ENCODE measurements at regions not wholly inside any gene's neighbourhood (a gene's known extent, or its start where the extent isn't known, plus 50 kb on each side); places are given as distances from the start of the nearest gene placed in this dataset.

DNA sequence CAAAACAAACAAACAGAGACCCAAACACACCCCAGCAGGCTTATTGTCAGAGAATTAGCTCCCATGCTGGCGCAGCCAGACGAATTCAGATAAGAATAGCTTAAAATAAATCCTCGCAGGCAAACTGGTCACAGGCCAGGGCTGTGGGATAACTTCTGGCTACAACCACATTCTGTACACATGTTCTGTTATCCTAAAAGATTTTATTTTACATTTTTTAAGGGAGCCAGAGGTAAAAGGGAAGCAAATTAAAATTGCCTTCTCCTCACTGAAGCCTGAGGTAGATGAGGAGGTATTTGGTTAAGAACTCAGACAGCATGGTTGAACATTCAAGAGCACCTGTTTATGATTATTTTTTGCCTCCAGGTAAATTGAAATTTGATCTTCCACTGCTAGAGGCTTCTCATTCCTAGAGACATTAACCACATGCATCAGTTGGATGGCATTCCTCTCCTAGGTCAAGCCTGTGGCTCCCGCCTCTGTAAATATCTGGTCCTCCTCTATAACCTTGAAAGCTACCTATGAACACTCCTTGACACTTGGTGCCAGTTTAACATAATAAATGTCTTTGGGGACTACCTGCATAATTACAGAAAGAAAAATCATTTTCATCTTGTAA is 190.3 kb downstream of the SATB1 start:
- no peaks in the 10 kb centered on the region for H3K36me3 ChIP-seq (ENCODE audit: insufficient read depth in 1 of 2, low read depth in 1 of 2)
- WGBS, 3 donors = 54 to 61% (median 56%) methylated on average over 4 of the region's 4 CpGs
- no peaks in the 10 kb centered on the region for H3K9me3 ChIP-seq
- TF ChIP-seq, protein P1, sequence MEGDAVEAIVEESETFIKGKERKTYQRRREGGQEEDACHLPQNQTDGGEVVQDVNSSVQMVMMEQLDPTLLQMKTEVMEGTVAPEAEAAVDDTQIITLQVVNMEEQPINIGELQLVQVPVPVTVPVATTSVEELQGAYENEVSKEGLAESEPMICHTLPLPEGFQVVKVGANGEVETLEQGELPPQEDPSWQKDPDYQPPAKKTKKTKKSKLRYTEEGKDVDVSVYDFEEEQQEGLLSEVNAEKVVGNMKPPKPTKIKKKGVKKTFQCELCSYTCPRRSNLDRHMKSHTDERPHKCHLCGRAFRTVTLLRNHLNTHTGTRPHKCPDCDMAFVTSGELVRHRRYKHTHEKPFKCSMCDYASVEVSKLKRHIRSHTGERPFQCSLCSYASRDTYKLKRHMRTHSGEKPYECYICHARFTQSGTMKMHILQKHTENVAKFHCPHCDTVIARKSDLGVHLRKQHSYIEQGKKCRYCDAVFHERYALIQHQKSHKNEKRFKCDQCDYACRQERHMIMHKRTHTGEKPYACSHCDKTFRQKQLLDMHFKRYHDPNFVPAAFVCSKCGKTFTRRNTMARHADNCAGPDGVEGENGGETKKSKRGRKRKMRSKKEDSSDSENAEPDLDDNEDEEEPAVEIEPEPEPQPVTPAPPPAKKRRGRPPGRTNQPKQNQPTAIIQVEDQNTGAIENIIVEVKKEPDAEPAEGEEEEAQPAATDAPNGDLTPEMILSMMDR (IDR thresholded peaks at IDR 0.05) = no peak
- ATAC-seq (no peak), DNase-seq (no peak)
- H3K4me3 ChIP-seq = no peak overlapping the region
- intact Hi-C loops (cut with DNase I) = no loop called here
- H3K27ac ChIP-seq = no peak overlapping the region
- no peaks in the 10 kb centered on the region for H3K4me1 ChIP-seq
- peaks cover 0 to 3% (median 2%) of the 10 kb centered on the region in 3 donors for H3K27me3 ChIP-seq (ENCODE audit: insufficient read depth in 3 of 3, low read length in 2 of 3)

DNA sequence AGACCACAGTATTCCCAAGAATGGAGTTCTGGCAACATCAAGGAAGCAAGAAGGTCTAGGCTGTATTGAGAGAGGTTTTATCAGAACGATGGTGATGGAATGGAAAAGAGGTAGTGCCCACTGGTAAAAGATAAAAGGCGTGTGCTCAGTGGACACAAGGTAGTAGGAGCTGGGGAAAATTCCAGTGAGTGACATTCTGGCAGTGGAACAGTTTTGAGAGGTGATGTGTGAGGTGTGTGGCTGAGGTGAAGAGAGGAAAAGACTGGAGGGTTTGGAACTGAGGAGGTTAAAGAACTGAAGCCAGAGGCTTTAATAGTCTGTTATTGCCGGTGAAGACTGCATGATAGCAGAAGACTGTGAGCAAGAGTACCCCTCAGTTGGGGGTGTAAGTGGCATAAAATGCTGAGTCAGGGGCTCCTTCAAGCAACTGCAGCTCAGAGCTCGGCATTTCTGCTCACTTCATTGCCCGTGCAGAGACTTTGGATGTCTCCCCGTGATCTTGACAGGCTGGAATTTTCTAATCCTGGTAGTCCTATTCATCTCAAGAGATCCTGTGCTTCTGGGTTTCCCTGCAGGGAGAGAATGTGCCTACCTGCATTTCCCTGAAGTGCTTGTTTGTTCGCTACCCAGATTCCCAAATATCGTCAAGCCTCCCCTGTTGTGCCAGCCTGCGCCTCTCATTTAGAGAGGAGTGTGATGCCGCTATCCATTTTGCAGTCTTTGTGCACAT is 191.0 kb downstream of the SATB1 start:
- H3K27me3 ChIP-seq (ENCODE audit: insufficient read depth in 3 of 3, low read length in 2 of 3) = peaks cover 0 to 3% (median 2%) of the 10 kb centered on the region in 3 donors
- no peaks in the 10 kb centered on the region for H3K4me1 ChIP-seq
- TF ChIP-seq, protein P1 (IDR thresholded peaks at IDR 0.05) = no peak
- DNase-seq = no peak
- intact Hi-C loops (cut with DNase I) = no loop called here
- 49 to 50% (median 50%) methylated on average over 10 of the region's 10 CpGs for WGBS, 3 donors
- ATAC-seq = no peak
- H3K4me3 ChIP-seq = no peak overlapping the region
- H3K36me3 ChIP-seq (ENCODE audit: insufficient read depth in 1 of 2, low read depth in 1 of 2) = no peaks in the 10 kb centered on the region
- H3K9me3 ChIP-seq = no peaks in the 10 kb centered on the region
- H3K27ac ChIP-seq = no peak overlapping the region

DNA sequence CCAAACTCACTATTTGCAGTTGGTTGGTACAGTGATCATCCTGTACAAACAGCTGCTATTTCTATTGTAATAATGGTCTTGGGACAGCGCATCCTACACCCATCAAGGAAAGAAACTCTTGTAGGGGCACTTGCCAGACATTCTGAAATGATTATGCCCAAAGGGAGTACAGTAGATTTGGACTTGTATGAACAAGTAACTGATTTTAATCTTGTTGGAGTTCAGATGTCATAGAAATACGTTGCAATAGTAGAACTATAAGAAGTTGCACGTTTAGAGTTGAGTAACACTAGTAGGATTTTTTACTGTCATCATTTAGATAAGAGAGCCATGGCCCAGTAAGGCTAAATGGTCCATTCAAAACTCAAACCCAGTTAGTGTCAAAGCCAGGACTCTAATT is 192.8 kb downstream of the SATB1 start:
- peaks cover 0 to 3% (median 0%) of the 10 kb centered on the region in 3 donors for H3K27me3 ChIP-seq (ENCODE audit: insufficient read depth in 3 of 3, low read length in 2 of 3)
- no peak overlapping the region for H3K4me3 ChIP-seq
- TF ChIP-seq, protein P1 (IDR thresholded peaks at IDR 0.05) = no peak
- DNase-seq = no peak
- H3K27ac ChIP-seq = no peak overlapping the region
- WGBS, 3 donors = 55 to 62% (median 55%) methylated on average over 3 of the region's 3 CpGs
- intact Hi-C loops (cut with DNase I) = no loop called here
- ATAC-seq = no peak
- H3K9me3 ChIP-seq = no peaks in the 10 kb centered on the region
- no peaks in the 10 kb centered on the region for H3K4me1 ChIP-seq
- H3K36me3 ChIP-seq (ENCODE audit: insufficient read depth in 1 of 2, low read depth in 1 of 2) = no peaks in the 10 kb centered on the region

DNA sequence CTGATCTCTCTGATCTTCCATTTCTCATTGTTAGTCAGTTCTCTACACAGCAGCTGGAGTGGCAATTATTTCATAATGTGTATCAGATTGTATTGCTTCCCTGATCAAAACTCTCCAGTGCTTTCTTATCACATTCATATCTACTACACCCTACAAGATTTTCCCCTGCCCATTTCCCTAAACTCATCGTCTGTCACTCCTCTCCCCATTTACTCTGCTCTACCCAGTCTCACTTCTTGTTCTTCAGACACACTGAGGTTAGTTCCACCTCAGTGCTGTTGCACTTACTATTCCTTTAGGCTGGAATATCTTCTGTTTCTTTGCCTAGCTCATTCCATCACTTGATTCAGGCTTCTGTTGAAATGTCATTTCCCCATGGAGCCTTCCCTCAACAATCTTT is 197.1 kb downstream of the SATB1 start:
- ATAC-seq = no peak
- intact Hi-C loops (cut with DNase I) = no loop called here
- Histone ChIP-seq H3K9me3 (no peaks in the 10 kb centered on the region), H3K27ac (no peak overlapping the region), H3K4me1 (no peaks in the 10 kb centered on the region), H3K27me3 (ENCODE audit: insufficient read depth in 3 of 3, low read length in 2 of 3) (peaks cover 0 to 3% (median 0%) of the 10 kb centered on the region in 3 donors), H3K4me3 (no peak overlapping the region), H3K36me3 (ENCODE audit: insufficient read depth in 1 of 2, low read depth in 1 of 2) (no peaks in the 10 kb centered on the region)
- 67 to 91% (median 75%) methylated on average over 1 of the region's 1 CpG for WGBS, 3 donors
- no peak for DNase-seq
- TF ChIP-seq, protein P1 (IDR thresholded peaks at IDR 0.05) = no peak
